ENCODE measurements at regions not wholly inside any gene's neighbourhood (a gene's known extent, or its start where the extent isn't known, plus 50 kb on each side); places are given as distances from the start of the nearest gene placed in this dataset.

GRCh38 chr4:3859571-3859970 lies 93.4 kb downstream of the ADRA2C start:
- H3K27me3 ChIP-seq (replicated peaks; ENCODE audit: insufficient read depth): peaks cover 42% of the 10 kb centered on the region
- H3K4me3 ChIP-seq: no peak overlapping the region
- 76 to 85% methylated on average over 7 to 8 of the region's 8 CpGs for WGBS, 2 experiments (ENCODE audit: low coverage in 1 of 2, low lambda C conversion rate in 2 of 2, missing lambda C conversion rate in 2 of 2)
- no peaks in the 10 kb centered on the region for H3K9me3 ChIP-seq (ENCODE audit: low read depth)
- H3K9ac ChIP-seq: no peak overlapping the region
- in situ Hi-C loops (cut with MboI): no loop called here
- no peaks in the 10 kb centered on the region for H3K9me2 ChIP-seq (ENCODE audit: insufficient read depth)
- no peak for DNase-seq
- no peaks in the 10 kb centered on the region for H4K20me1 ChIP-seq (ENCODE audit: insufficient read depth)
- H3F3A ChIP-seq (ENCODE audit: insufficient read depth): no peaks in the 10 kb centered on the region
- H2AFZ ChIP-seq: no peak overlapping the region
- H3K27ac ChIP-seq: no peak overlapping the region
- H3K4me2 ChIP-seq (ENCODE audit: unreplicated experiment): no peak overlapping the region
- no peaks in the 10 kb centered on the region for H3K36me3 ChIP-seq (ENCODE audit: low read depth)
- H3K79me2 ChIP-seq (ENCODE audit: insufficient read depth): no peaks in the 10 kb centered on the region
- H3K4me1 ChIP-seq (ENCODE audit: insufficient read depth): no peaks in the 10 kb centered on the region
- TF ChIP-seq EZH2 (IDR thresholded peaks at IDR 0.05; ENCODE audit: insufficient read depth, poor library complexity, severe bottlenecking) (no peak), EZH2phosphoT487 (IDR thresholded peaks at IDR 0.05; ENCODE audit: insufficient read depth, low read depth) (no peak)

- 27 to 32% methylated on average over 35 of the region's 35 CpGs for WGBS, 2 experiments (ENCODE audit: low coverage in 1 of 2, low lambda C conversion rate in 2 of 2, missing lambda C conversion rate in 2 of 2)
- Histone ChIP-seq H2AFZ (no peak overlapping the region), H3K9me2 (ENCODE audit: insufficient read depth) (no peaks in the 10 kb centered on the region), H3K27me3 (replicated peaks; ENCODE audit: insufficient read depth) (peaks cover 39% of the 10 kb centered on the region), H3K9me3 (ENCODE audit: low read depth) (no peaks in the 10 kb centered on the region), H3K4me2 (ENCODE audit: unreplicated experiment) (no peak overlapping the region), H3K4me3 (no peak overlapping the region), H4K20me1 (ENCODE audit: insufficient read depth) (no peaks in the 10 kb centered on the region), H3K27ac (no peak overlapping the region), H3K36me3 (ENCODE audit: low read depth) (no peaks in the 10 kb centered on the region), H3K9ac (no peak overlapping the region), H3K4me1 (ENCODE audit: insufficient read depth) (no peaks in the 10 kb centered on the region), H3K79me2 (ENCODE audit: insufficient read depth) (no peaks in the 10 kb centered on the region), H3F3A (ENCODE audit: insufficient read depth) (no peaks in the 10 kb centered on the region)
- in situ Hi-C loops (cut with MboI): no loop called here
- no peak for TF ChIP-seq EZH2phosphoT487 (IDR thresholded peaks at IDR 0.05; ENCODE audit: insufficient read depth, low read depth)
- no peak for TF ChIP-seq EZH2 (IDR thresholded peaks at IDR 0.05; ENCODE audit: insufficient read depth, poor library complexity, severe bottlenecking)
- no peak for DNase-seq
Measured at GRCh38 chr4:3860061-3860912, 94.1 kb downstream of the ADRA2C start.

GRCh38 chr4:3860913-3861636 lies 94.9 kb downstream of the ADRA2C start:
- no peak for DNase-seq
- Histone ChIP-seq H2AFZ (no peak overlapping the region), H3K27me3 (replicated peaks; ENCODE audit: insufficient read depth) (peaks cover 37% of the 10 kb centered on the region), H3F3A (ENCODE audit: insufficient read depth) (no peaks in the 10 kb centered on the region), H3K4me1 (ENCODE audit: insufficient read depth) (no peaks in the 10 kb centered on the region), H3K4me2 (ENCODE audit: unreplicated experiment) (no peak overlapping the region), H3K27ac (no peak overlapping the region), H3K79me2 (ENCODE audit: insufficient read depth) (no peaks in the 10 kb centered on the region), H3K4me3 (no peak overlapping the region), H4K20me1 (ENCODE audit: insufficient read depth) (no peaks in the 10 kb centered on the region), H3K9me2 (ENCODE audit: insufficient read depth) (no peaks in the 10 kb centered on the region), H3K36me3 (ENCODE audit: low read depth) (no peaks in the 10 kb centered on the region), H3K9me3 (ENCODE audit: low read depth) (no peaks in the 10 kb centered on the region), H3K9ac (no peak overlapping the region)
- WGBS, 2 experiments (ENCODE audit: low coverage in 1 of 2, low lambda C conversion rate in 2 of 2, missing lambda C conversion rate in 2 of 2): 63 to 66% methylated on average over 25 to 28 of the region's 28 CpGs
- TF ChIP-seq EZH2phosphoT487 (IDR thresholded peaks at IDR 0.05; ENCODE audit: insufficient read depth, low read depth): no peak
- no peak for TF ChIP-seq EZH2 (IDR thresholded peaks at IDR 0.05; ENCODE audit: insufficient read depth, poor library complexity, severe bottlenecking)
- in situ Hi-C loops (cut with MboI): no loop called here

- Histone ChIP-seq H3K27ac (no peak overlapping the region), H3K4me3 (no peak overlapping the region), H3K9ac (no peak overlapping the region), H3K27me3 (replicated peaks; ENCODE audit: insufficient read depth) (peaks cover 37% of the 10 kb centered on the region), H3K4me2 (ENCODE audit: unreplicated experiment) (no peak overlapping the region), H3K9me3 (ENCODE audit: low read depth) (no peaks in the 10 kb centered on the region), H3K9me2 (ENCODE audit: insufficient read depth) (no peaks in the 10 kb centered on the region), H4K20me1 (ENCODE audit: insufficient read depth) (no peaks in the 10 kb centered on the region), H3K4me1 (ENCODE audit: insufficient read depth) (no peaks in the 10 kb centered on the region), H3K36me3 (ENCODE audit: low read depth) (no peaks in the 10 kb centered on the region), H3F3A (ENCODE audit: insufficient read depth) (no peaks in the 10 kb centered on the region), H2AFZ (no peak overlapping the region), H3K79me2 (ENCODE audit: insufficient read depth) (no peaks in the 10 kb centered on the region)
- DNase-seq: no peak
- 55 to 56% methylated on average over 13 to 14 of the region's 14 CpGs for WGBS, 2 experiments (ENCODE audit: low coverage in 1 of 2, low lambda C conversion rate in 2 of 2, missing lambda C conversion rate in 2 of 2)
- TF ChIP-seq EZH2 (IDR thresholded peaks at IDR 0.05; ENCODE audit: insufficient read depth, poor library complexity, severe bottlenecking): no peak
- TF ChIP-seq EZH2phosphoT487 (IDR thresholded peaks at IDR 0.05; ENCODE audit: insufficient read depth, low read depth): no peak
- in situ Hi-C loops (cut with MboI): no loop called here
Measured at GRCh38 chr4:3861720-3862639, 95.8 kb downstream of the ADRA2C start.

All from GM23248 (cell line).